Suppressor macrophage (primary cell): ENCODE measurements at regions not wholly inside any gene's neighbourhood (a gene's known extent, or its start where the extent isn't known, plus 50 kb on each side); places are given as distances from the start of the nearest gene placed in this dataset.
A peak's percentile ranks its signal among the peaks of the same experiment; 100 is the strongest.
"Not testable (repeated sequence)": the region's sequence is repeated elsewhere in the genome, so short reads cannot be mapped to it uniquely, and the experiment has no call there.

Experiments used
- DNase-seq, 4 experiments: peaks; one replicate each; pipeline ENCODE4 v3.0.0-alpha.2; 2020 to 2022

- no peak for DNase-seq
These were observed 110.1 kb upstream of the MOCS2 start for GRCh38 chr5:53219610-53220009.

GRCh38 chr5:53233645-53234405 is 124.3 kb upstream of the MOCS2 start:
- no peak for DNase-seq

GRCh38 chr5:53236683-53237082 is 127.1 kb upstream of the MOCS2 start:
- DNase-seq, result no peak

- no peak for DNase-seq
These were observed 128.3 kb upstream of the MOCS2 start for GRCh38 chr5:53237876-53238275.

GRCh38 chr5:53239301-53239990 is 129.9 kb upstream of the MOCS2 start:
- no peak for DNase-seq

- no peak for DNase-seq
These were observed 131.1 kb upstream of the MOCS2 start for GRCh38 chr5:53240661-53241060.

GRCh38 chr5:53241572-53241971 is 132.0 kb upstream of the MOCS2 start:
- DNase-seq, result no peak

- no peak for DNase-seq
These were observed 133.8 kb upstream of the MOCS2 start for GRCh38 chr5:53243403-53243802.

GRCh38 chr5:53246042-53246836 is 136.7 kb upstream of the MOCS2 start:
- peak in 2 of 4 experiments; percentile 12 to 35 for DNase-seq

- DNase-seq, result no peak
These were observed 140.1 kb upstream of the MOCS2 start for GRCh38 chr5:53249529-53250200.

- no peak for DNase-seq
These were observed 140.6 kb upstream of the MOCS2 start for GRCh38 chr5:53250201-53250550.

GRCh38 chr5:53253421-53253871 is 143.9 kb upstream of the MOCS2 start:
- DNase-seq, result no peak

- DNase-seq, result no peak
These were observed 147.2 kb upstream of the MOCS2 start for GRCh38 chr5:53256746-53257145.

GRCh38 chr5:53257806-53258373 is 148.3 kb upstream of the MOCS2 start:
- DNase-seq, result no peak

GRCh38 chr5:53259176-53259575 is 149.6 kb upstream of the MOCS2 start:
- DNase-seq, result no peak

- no peak for DNase-seq
These were observed 150.9 kb upstream of the MOCS2 start for GRCh38 chr5:53260446-53260845.

- DNase-seq, result no peak
These were observed 151.7 kb upstream of the MOCS2 start for GRCh38 chr5:53261245-53261644.

GRCh38 chr5:53262348-53262970 is 152.9 kb upstream of the MOCS2 start:
- peak in 2 of 4 experiments; percentile 8 to 13 for DNase-seq

GRCh38 chr5:53263151-53263550 is 153.6 kb upstream of the MOCS2 start:
- DNase-seq, result no peak

- DNase-seq, result no peak
These were observed 155.5 kb upstream of the MOCS2 start for GRCh38 chr5:53265043-53265442.

- DNase-seq, result not testable (repeated sequence)
These were observed 158.7 kb upstream of the MOCS2 start for GRCh38 chr5:53268241-53268640.

- no peak for DNase-seq
These were observed 166.1 kb upstream of the MOCS2 start for GRCh38 chr5:53275666-53276065.
